ENCODE measurements at regions not wholly inside any gene's neighbourhood (a gene's known extent, or its start where the extent isn't known, plus 50 kb on each side); places are given as distances from the start of the nearest gene placed in this dataset.

GRCh38 chr5:60312098-60312497, 387.9 kb downstream of the DEPDC1B start:
- no peaks in the 10 kb centered on the region for H3K9me3 ChIP-seq (ENCODE audit: control insufficient read depth, insufficient read depth, low read depth, low read length)
- H3K36me3 ChIP-seq (ENCODE audit: control insufficient read depth in 2 of 2, insufficient read depth in 1 of 2, low read length in 2 of 2): no peaks in the 10 kb centered on the region
- no peak for TF ChIP-seq ATF2 (tag by site-specific recombination; IDR thresholded peaks at IDR 0.05; ENCODE audit: low read depth)
- no peak for TF ChIP-seq ZNF692 (tag by site-specific recombination; IDR thresholded peaks at IDR 0.05)
- TF ChIP-seq MEIS1 (CRISPR knock-in tag; IDR thresholded peaks at IDR 0.05; ENCODE audit: borderline replicate concordance): no peak
- no peak for TF ChIP-seq WT1 (tag by site-specific recombination; IDR thresholded peaks at IDR 0.05)
- no peak for TF ChIP-seq ZNF394 (tag by site-specific recombination; IDR thresholded peaks at IDR 0.05; ENCODE audit: borderline replicate concordance)
- no peak for TF ChIP-seq ZNF362 (tag by site-specific recombination; IDR thresholded peaks at IDR 0.05)
- ChIA-PET POLR2A (no interaction called here), CTCF (no interaction called here)
- no peak overlapping the region for H3K4me3 ChIP-seq (ENCODE audit: low read depth, low read length)
- no peak overlapping the region for H3K27ac ChIP-seq (ENCODE audit: extremely low read depth, low read depth, low read length)
- H3K4me1 ChIP-seq (ENCODE audit: control insufficient read depth, insufficient read depth, low read length): no peaks in the 10 kb centered on the region

- POLR2A ChIA-PET: no interaction called here
- Histone ChIP-seq H3K4me1 (ENCODE audit: control insufficient read depth, insufficient read depth, low read length) (no peaks in the 10 kb centered on the region), H3K27ac (ENCODE audit: extremely low read depth, low read depth, low read length) (no peak overlapping the region), H3K9me3 (ENCODE audit: control insufficient read depth, insufficient read depth, low read depth, low read length) (no peaks in the 10 kb centered on the region), H3K4me3 (ENCODE audit: low read depth, low read length) (no peak overlapping the region), H3K36me3 (ENCODE audit: control insufficient read depth in 2 of 2, insufficient read depth in 1 of 2, low read length in 2 of 2) (no peaks in the 10 kb centered on the region)
- TF ChIP-seq ZNF529 (tag by site-specific recombination; IDR thresholded peaks at IDR 0.05; ENCODE audit: insufficient replicate concordance) (no peak), ZBTB8A (tag by site-specific recombination; IDR thresholded peaks at IDR 0.05) (no peak), ZNF48 (tag by site-specific recombination; IDR thresholded peaks at IDR 0.05) (no peak), ZNF121 (tag by site-specific recombination; IDR thresholded peaks at IDR 0.05) (no peak), ZNF335 (tag by site-specific recombination; conservative IDR thresholded peaks at IDR 0.05) (no peak), ZNF707 (tag by site-specific recombination; IDR thresholded peaks at IDR 0.05) (no peak), ZNF10 (tag by site-specific recombination; IDR thresholded peaks at IDR 0.05) (no peak), ZNF624 (tag by site-specific recombination; IDR thresholded peaks at IDR 0.05) (no peak), ELK4 (IDR thresholded peaks at IDR 0.05; ENCODE audit: borderline replicate concordance, low read depth, low read length) (no peak), ZNF785 (tag by site-specific recombination; IDR thresholded peaks at IDR 0.05) (no peak), TRIM28 (IDR thresholded peaks at IDR 0.05; ENCODE audit: borderline replicate concordance, low read length) (no peak), ZNF16 (tag by site-specific recombination; IDR thresholded peaks at IDR 0.05; ENCODE audit: low read depth) (no peak), CTCF (tag by site-specific recombination; IDR thresholded peaks at IDR 0.05) (no peak), ZNF837 (tag by site-specific recombination; IDR thresholded peaks at IDR 0.05) (no peak), ZBTB49 (tag by site-specific recombination; IDR thresholded peaks at IDR 0.05; ENCODE audit: low read depth) (no peak), ZNF585B (tag by site-specific recombination; IDR thresholded peaks at IDR 0.05) (no peak), KLF16 (tag by site-specific recombination; IDR thresholded peaks at IDR 0.05) (no peak)
- CTCF ChIA-PET: interaction anchor here (0.7 kb wide), 1 partner anchor 34 kb away, joined by 3 read pairs; no protein-coding TSS in a partner anchor
These were observed 400.0 kb downstream of the DEPDC1B start for GRCh38 chr5:60299944-60300343.
